Osteoblast (primary cell): ENCODE measurements at regions not wholly inside any gene's neighbourhood (a gene's known extent, or its start where the extent isn't known, plus 50 kb on each side); places are given as distances from the start of the nearest gene placed in this dataset.

Experiments
- DNase-seq: peaks from one replicate; pipeline ENCODE4 v3.0.0; 2011; ENCODE audit warnings: low spot score, mixed read lengths; ENCODE audit not compliant: insufficient read length; ENCODE audit errors: missing footprints
- H2AFZ ChIP-seq: 2 replicates; pipeline ENCODE4 v1.6.0; 2011; ENCODE audit warnings: mild to moderate bottlenecking, low read length
- H3K27ac ChIP-seq: 2 replicates; pipeline ENCODE4 v1.5.1; 2011; ENCODE audit warnings: mild to moderate bottlenecking, low read depth, low read length, moderate library complexity
- H3K27me3 ChIP-seq: 2 replicates; pipeline ENCODE4 v1.6.0; 2012; ENCODE audit warnings: mild to moderate bottlenecking, control low read depth, inconsistent platforms, low read length, moderate library complexity; ENCODE audit not compliant: insufficient read depth
- H3K36me3 ChIP-seq: 2 replicates; pipeline ENCODE4 v1.5.1; 2011; ENCODE audit warnings: mild to moderate bottlenecking, low read length, control low read depth, moderate library complexity; ENCODE audit not compliant: insufficient read depth
- H3K4me1 ChIP-seq: 2 replicates; pipeline ENCODE4 v1.5.1; 2011; ENCODE audit warnings: mild to moderate bottlenecking, low read length, control low read depth, moderate library complexity; ENCODE audit not compliant: insufficient read depth
- H3K4me2 ChIP-seq: 2 replicates; pipeline ENCODE4 v1.6.0; 2011; ENCODE audit warnings: mild to moderate bottlenecking, low read length; ENCODE audit not compliant: insufficient read depth
- H3K4me3 ChIP-seq: fragments of 200-600 bp; sonication (generic); 3 replicates; pipeline ENCODE4 v1.5.1; 2012; ENCODE audit warnings: mild to moderate bottlenecking, low read length, inconsistent platforms; ENCODE audit not compliant: insufficient read depth
- H3K79me2 ChIP-seq: 2 replicates; pipeline ENCODE4 v1.6.0; 2012; ENCODE audit warnings: mild to moderate bottlenecking, low read length, control low read depth, inconsistent platforms; ENCODE audit not compliant: insufficient read depth
- H3K9me3 ChIP-seq: 2 replicates; pipeline ENCODE4 v1.5.1; 2011; ENCODE audit warnings: low read depth, low read length, control low read depth
- H4K20me1 ChIP-seq: 2 replicates; pipeline ENCODE4 v1.6.0; 2012; ENCODE audit warnings: mild to moderate bottlenecking, low read length, control low read depth; ENCODE audit not compliant: insufficient read depth
- TF ChIP-seq, protein P1 (sequence below): IDR thresholded peaks from 2 replicates; pipeline ENCODE4 v1.5.1; 2011; ENCODE audit warnings: mild to moderate bottlenecking, low read depth, low read length, moderate library complexity; ENCODE audit errors: extremely low read depth

GRCh38 chr15:70280781-70281180 lies 183.1 kb upstream of the TLE3 start:
- H3K9me3 ChIP-seq = no peaks in the 10 kb centered on the region
- no peak overlapping the region for H3K4me2 ChIP-seq
- DNase-seq = no peak
- no peaks in the 10 kb centered on the region for H3K79me2 ChIP-seq
- no peaks in the 10 kb centered on the region for H4K20me1 ChIP-seq
- no peaks in the 10 kb centered on the region for H3K36me3 ChIP-seq
- no peak overlapping the region for H3K27ac ChIP-seq
- no peak overlapping the region for H2AFZ ChIP-seq
- H3K4me3 ChIP-seq = no peak overlapping the region
- peaks cover 11% of the 10 kb centered on the region for H3K4me1 ChIP-seq
- TF ChIP-seq, protein P1, sequence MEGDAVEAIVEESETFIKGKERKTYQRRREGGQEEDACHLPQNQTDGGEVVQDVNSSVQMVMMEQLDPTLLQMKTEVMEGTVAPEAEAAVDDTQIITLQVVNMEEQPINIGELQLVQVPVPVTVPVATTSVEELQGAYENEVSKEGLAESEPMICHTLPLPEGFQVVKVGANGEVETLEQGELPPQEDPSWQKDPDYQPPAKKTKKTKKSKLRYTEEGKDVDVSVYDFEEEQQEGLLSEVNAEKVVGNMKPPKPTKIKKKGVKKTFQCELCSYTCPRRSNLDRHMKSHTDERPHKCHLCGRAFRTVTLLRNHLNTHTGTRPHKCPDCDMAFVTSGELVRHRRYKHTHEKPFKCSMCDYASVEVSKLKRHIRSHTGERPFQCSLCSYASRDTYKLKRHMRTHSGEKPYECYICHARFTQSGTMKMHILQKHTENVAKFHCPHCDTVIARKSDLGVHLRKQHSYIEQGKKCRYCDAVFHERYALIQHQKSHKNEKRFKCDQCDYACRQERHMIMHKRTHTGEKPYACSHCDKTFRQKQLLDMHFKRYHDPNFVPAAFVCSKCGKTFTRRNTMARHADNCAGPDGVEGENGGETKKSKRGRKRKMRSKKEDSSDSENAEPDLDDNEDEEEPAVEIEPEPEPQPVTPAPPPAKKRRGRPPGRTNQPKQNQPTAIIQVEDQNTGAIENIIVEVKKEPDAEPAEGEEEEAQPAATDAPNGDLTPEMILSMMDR = no peak
- H3K27me3 ChIP-seq = no peaks in the 10 kb centered on the region

- no peak for DNase-seq
- Histone ChIP-seq H3K36me3 (no peaks in the 10 kb centered on the region), H3K4me3 (no peak overlapping the region), H3K79me2 (no peaks in the 10 kb centered on the region), H4K20me1 (no peaks in the 10 kb centered on the region), H2AFZ (no peak overlapping the region), H3K27ac (no peak overlapping the region), H3K27me3 (no peaks in the 10 kb centered on the region), H3K4me2 (no peak overlapping the region), H3K4me1 (peaks cover 11% of the 10 kb centered on the region), H3K9me3 (no peaks in the 10 kb centered on the region)
- TF ChIP-seq, protein P1 = no peak
These were observed 181.4 kb upstream of the TLE3 start for GRCh38 chr15:70279096-70279495.

GRCh38 chr15:70278644-70279043 lies 180.9 kb upstream of the TLE3 start:
- Histone ChIP-seq H3K4me3 (no peak overlapping the region), H3K27me3 (no peaks in the 10 kb centered on the region), H3K36me3 (no peaks in the 10 kb centered on the region), H3K9me3 (no peaks in the 10 kb centered on the region), H3K27ac (no peak overlapping the region), H3K4me2 (no peak overlapping the region), H2AFZ (no peak overlapping the region), H3K4me1 (peaks cover 11% of the 10 kb centered on the region), H3K79me2 (no peaks in the 10 kb centered on the region), H4K20me1 (no peaks in the 10 kb centered on the region)
- DNase-seq = no peak
- TF ChIP-seq, protein P1 = no peak

GRCh38 chr15:70277556-70277955 lies 179.8 kb upstream of the TLE3 start:
- Histone ChIP-seq H2AFZ (no peak overlapping the region), H3K36me3 (no peaks in the 10 kb centered on the region), H3K9me3 (no peaks in the 10 kb centered on the region), H4K20me1 (no peaks in the 10 kb centered on the region), H3K4me2 (no peak overlapping the region), H3K27ac (no peak overlapping the region), H3K79me2 (no peaks in the 10 kb centered on the region), H3K4me3 (no peak overlapping the region), H3K27me3 (no peaks in the 10 kb centered on the region), H3K4me1 (peaks cover 11% of the 10 kb centered on the region)
- TF ChIP-seq, protein P1 = no peak
- no peak for DNase-seq
